Mucosa of descending colon (tissue), 3 donors: ENCODE measurements at regions not wholly inside any gene's neighbourhood (a gene's known extent, or its start where the extent isn't known, plus 50 kb on each side); places are given as distances from the start of the nearest gene placed in this dataset.
A peak's percentile ranks its signal among the peaks of the same experiment; 100 is the strongest.

Experiments used
- ATAC-seq: fragments of 200-7000 bp; cut with Tn5 transposase; one replicate; pipeline ENCODE4 v1.9.1; 2020; ENCODE audit warnings: mild to moderate bottlenecking, moderate library complexity
- DNase-seq, 3 donors: peaks; one replicate each; pipeline ENCODE4 v3.0.0-alpha.2; 2020
- H3K36me3 ChIP-seq: fragments of 200-600 bp; one replicate; pipeline ENCODE4 v1.8.0; 2021; ENCODE audit warnings: low read depth, mild to moderate bottlenecking
- H3K4me1 ChIP-seq: fragments of 200-600 bp; one replicate; pipeline ENCODE4 v1.8.0; 2021; ENCODE audit warnings: low read depth, mild to moderate bottlenecking
- H3K4me3 ChIP-seq: fragments of 200-600 bp; one replicate; pipeline ENCODE4 v1.8.0; 2021; ENCODE audit warnings: mild to moderate bottlenecking
- H3K9me3 ChIP-seq: fragments of 200-600 bp; one replicate; pipeline ENCODE4 v1.8.0; 2021; ENCODE audit warnings: mild to moderate bottlenecking
- intact Hi-C, 2 donors: fragments of 100-400 bp; cut with DNase I in 1 of 2; cut with micrococcal nuclease in 1 of 2; formaldehyde crosslinking; loops; one replicate each; pipeline versions ENCODE4 v1.11.0 to v1.11.1; 2022; cut with DNase I, micrococcal nuclease
- TF ChIP-seq, protein P1 (sequence below): fragments of 200-600 bp; IDR thresholded peaks from one replicate; pipeline ENCODE4 v1.8.0; 2022; ENCODE audit warnings: antibody characterized with exemption, mild to moderate bottlenecking
- donor health status: DM: no; HTN: no; CAD: no; lungs with moderate emphysema.
- donor health status: DM: no; HTN: no; CAD: no.
- donor health status: DM: no; HTN: yes; CAD: no.

DNA sequence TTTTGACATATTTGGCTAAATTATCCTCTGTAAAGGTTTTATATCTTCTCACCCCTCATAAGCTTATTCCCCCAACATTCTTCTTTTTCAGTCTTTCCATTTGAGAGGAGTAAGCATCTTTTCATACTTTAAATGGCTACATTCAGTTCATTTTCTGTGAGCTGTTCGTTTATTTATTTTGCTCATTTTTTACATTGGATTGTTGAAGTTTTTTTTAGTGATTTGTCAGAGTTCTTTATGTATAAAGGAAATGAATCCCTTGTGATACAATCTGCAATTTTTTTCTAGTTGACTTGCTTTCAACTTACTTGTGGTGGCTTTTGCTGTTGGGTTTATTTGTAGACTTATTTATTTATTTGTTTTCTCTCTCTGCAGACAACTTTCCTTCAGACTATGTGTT lies 250.3 kb downstream of the DLEU7 start:
- DNase-seq (no peak), ATAC-seq (no peak)
- intact Hi-C loops = no loop called here
- TF ChIP-seq, protein P1, sequence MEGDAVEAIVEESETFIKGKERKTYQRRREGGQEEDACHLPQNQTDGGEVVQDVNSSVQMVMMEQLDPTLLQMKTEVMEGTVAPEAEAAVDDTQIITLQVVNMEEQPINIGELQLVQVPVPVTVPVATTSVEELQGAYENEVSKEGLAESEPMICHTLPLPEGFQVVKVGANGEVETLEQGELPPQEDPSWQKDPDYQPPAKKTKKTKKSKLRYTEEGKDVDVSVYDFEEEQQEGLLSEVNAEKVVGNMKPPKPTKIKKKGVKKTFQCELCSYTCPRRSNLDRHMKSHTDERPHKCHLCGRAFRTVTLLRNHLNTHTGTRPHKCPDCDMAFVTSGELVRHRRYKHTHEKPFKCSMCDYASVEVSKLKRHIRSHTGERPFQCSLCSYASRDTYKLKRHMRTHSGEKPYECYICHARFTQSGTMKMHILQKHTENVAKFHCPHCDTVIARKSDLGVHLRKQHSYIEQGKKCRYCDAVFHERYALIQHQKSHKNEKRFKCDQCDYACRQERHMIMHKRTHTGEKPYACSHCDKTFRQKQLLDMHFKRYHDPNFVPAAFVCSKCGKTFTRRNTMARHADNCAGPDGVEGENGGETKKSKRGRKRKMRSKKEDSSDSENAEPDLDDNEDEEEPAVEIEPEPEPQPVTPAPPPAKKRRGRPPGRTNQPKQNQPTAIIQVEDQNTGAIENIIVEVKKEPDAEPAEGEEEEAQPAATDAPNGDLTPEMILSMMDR = no peak
- no peak overlapping the region for H3K4me3 ChIP-seq
- no peaks in the 10 kb centered on the region for H3K4me1 ChIP-seq
- H3K36me3 ChIP-seq = no peaks in the 10 kb centered on the region
- H3K9me3 ChIP-seq = no peaks in the 10 kb centered on the region

DNA sequence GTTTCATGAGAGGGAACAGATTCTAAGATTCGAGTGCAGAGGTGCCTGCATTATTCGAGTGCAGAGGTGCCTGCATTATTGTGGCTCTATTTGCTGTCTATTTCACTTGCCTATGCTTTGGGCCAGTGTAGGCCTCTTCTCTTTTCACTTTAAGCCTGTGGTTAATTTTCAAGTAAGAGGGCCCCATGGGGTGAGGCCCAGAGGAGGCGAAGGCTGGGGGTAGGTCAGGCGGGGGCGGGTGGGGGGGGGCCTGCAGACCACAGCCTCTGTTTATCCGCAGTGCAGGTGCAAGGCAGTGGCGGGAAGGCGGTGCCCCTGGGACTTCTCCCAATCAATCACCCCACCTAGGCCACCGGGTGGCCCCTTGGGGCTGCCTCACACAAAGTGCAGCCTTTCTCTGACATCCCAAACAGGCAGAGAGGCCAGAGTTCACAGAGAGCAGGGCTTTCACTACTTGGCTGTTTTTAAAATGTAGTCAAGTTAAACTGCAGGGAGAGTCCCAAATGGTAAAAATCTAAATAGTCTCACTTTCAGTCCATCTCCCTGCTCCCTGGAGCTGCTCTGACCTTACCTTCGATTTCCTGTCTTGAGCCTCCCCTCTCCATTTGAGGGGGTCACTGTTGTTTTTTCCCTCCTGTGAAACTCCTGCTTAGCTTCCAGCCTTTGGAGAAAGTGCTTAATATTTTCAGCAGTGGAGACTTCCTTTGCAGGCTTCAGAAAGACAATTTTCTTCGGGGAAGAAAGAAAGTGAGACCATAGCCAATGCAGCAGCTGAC lies 249.0 kb downstream of the DLEU7 start:
- intact Hi-C loops = no loop called here
- H3K4me3 ChIP-seq = no peak overlapping the region
- no peaks in the 10 kb centered on the region for H3K9me3 ChIP-seq
- H3K36me3 ChIP-seq = no peaks in the 10 kb centered on the region
- TF ChIP-seq, protein P1 = no peak
- DNase-seq (peak; percentile 14 to 74 (median 35)), ATAC-seq (peak; percentile 70)
- no peaks in the 10 kb centered on the region for H3K4me1 ChIP-seq

DNA sequence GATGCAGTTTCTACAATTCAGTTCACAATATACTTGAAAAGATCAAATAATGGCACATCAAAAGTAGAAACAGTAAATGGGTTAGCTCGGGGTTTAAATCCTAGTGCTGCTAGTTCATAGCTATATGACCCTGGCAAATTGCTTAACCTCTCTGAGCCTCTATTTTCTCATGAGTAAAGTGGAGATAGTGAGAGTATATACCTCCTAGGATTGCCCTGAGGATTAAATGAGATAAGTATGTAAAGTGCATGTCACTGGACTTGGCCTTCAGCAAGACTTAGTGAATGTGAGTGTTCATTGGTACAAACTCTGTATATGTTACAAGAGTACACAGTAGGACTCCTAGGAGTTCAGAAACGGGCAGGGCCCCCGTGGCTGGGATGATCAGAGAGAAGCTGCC lies 248.3 kb downstream of the DLEU7 start:
- intact Hi-C loops = no loop called here
- no peak for DNase-seq
- no peak for ATAC-seq

DNA sequence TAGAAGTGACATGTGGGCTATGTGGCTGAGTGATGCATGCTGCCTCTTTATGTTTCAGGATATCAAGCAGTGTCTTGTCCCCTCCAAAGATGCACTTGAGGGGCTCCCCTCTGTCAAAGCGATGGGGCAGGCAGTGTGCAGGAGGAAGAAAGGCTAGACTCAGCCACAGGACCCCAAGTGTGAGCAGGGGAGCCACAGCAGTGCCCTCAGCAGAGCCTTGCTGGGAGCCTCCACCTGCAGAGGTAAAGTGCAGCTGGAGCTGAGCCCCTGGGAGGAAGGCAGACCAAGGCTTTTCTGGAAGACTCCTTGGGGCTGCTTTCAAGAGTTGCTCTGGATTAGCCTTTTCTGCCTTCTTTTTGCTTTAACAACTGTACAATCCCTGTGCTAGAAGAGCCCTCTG lies 247.3 kb downstream of the DLEU7 start:
- Histone ChIP-seq H3K36me3 (no peaks in the 10 kb centered on the region), H3K4me3 (no peak overlapping the region), H3K4me1 (no peaks in the 10 kb centered on the region), H3K9me3 (no peaks in the 10 kb centered on the region)
- TF ChIP-seq, protein P1 = no peak
- intact Hi-C loops = no loop called here
- no peak for DNase-seq
- ATAC-seq = no peak

More for the DNA sequence above, 248.3 kb downstream of the DLEU7 start:
- no peaks in the 10 kb centered on the region for H3K4me1 ChIP-seq
- H3K9me3 ChIP-seq = no peaks in the 10 kb centered on the region
- TF ChIP-seq, protein P1 = no peak
- H3K36me3 ChIP-seq = no peaks in the 10 kb centered on the region
- no peak overlapping the region for H3K4me3 ChIP-seq

DNA sequence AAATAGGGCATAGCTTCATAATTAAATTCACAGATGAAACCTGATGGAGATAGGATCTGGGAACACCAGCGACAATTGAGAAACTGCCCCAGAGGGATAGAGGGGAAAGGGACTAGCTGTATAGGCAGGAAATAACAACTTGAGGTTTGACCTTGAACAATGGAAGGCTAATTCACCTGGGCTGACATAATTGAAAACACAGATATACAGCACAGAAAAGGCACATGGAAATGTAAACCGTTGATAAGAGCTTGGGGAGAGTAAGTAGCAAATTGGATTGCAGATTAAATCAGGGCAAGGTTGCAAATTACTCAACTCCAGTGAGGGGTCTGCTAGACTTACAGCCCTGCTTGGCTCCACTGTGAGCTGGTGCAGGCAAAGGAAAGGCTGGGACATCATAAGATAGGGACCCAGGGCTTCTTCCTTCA lies 246.7 kb downstream of the DLEU7 start:
- no peak for DNase-seq
- TF ChIP-seq, protein P1 = no peak
- intact Hi-C loops = no loop called here
- no peaks in the 10 kb centered on the region for H3K4me1 ChIP-seq
- no peaks in the 10 kb centered on the region for H3K9me3 ChIP-seq
- H3K4me3 ChIP-seq = no peak overlapping the region
- ATAC-seq = no peak
- no peaks in the 10 kb centered on the region for H3K36me3 ChIP-seq
